B cell (primary cell): ENCODE measurements at regions not wholly inside any gene's neighbourhood (a gene's known extent, or its start where the extent isn't known, plus 50 kb on each side); places are given as distances from the start of the nearest gene placed in this dataset.

Experiments used
- CTCF ChIP-seq: fragments of 200-600 bp; IDR thresholded peaks from one replicate; pipeline ENCODE4 v1.8.0; 2022; ENCODE audit warnings: antibody characterized with exemption, mild to moderate bottlenecking
- EZH2 ChIP-seq: IDR thresholded peaks from 2 replicates; pipeline ENCODE4 v1.6.1; 2012; ENCODE audit warnings: borderline replicate concordance, low read depth, mild to moderate bottlenecking, moderate library complexity, low read length; ENCODE audit not compliant: insufficient read depth, poor library complexity, severe bottlenecking

GRCh38 chr10:129319934-129320333 is 147.1 kb upstream of the MGMT start:
- TF ChIP-seq CTCF (no peak), EZH2 (no peak)
